ENCODE measurements at regions not wholly inside any gene's neighbourhood (a gene's known extent, or its start where the extent isn't known, plus 50 kb on each side); places are given as distances from the start of the nearest gene placed in this dataset.

DNA sequence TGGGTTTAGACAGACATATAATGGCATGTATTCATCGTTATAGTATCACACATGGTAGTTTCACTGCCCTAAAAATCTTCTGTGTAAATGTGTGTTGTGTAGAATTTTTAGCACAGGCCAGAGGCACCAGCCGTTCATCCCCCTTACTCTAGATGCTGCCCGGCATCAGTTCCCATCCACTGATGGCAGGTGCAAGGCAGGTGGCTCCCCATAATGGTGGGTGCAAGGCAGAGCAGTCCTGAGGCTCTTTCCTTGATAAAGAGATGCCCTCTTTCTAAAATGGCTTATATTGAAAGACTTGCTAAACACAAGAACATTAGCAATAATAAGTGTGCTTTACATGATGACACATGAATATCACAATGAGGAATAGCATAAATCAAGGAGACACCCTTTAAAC lies 508.5 kb downstream of the EPHA4 start:
- H3K27me3 ChIP-seq (ENCODE audit: control insufficient read depth, insufficient read depth, low read length) = no peaks in the 10 kb centered on the region
- no peak for DNase-seq (ENCODE audit: low read depth)
- TF ChIP-seq, protein P1, sequence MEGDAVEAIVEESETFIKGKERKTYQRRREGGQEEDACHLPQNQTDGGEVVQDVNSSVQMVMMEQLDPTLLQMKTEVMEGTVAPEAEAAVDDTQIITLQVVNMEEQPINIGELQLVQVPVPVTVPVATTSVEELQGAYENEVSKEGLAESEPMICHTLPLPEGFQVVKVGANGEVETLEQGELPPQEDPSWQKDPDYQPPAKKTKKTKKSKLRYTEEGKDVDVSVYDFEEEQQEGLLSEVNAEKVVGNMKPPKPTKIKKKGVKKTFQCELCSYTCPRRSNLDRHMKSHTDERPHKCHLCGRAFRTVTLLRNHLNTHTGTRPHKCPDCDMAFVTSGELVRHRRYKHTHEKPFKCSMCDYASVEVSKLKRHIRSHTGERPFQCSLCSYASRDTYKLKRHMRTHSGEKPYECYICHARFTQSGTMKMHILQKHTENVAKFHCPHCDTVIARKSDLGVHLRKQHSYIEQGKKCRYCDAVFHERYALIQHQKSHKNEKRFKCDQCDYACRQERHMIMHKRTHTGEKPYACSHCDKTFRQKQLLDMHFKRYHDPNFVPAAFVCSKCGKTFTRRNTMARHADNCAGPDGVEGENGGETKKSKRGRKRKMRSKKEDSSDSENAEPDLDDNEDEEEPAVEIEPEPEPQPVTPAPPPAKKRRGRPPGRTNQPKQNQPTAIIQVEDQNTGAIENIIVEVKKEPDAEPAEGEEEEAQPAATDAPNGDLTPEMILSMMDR (IDR thresholded peaks at IDR 0.05; ENCODE audit: insufficient read depth, low read length, poor library complexity, severe bottlenecking) = no peak

DNA sequence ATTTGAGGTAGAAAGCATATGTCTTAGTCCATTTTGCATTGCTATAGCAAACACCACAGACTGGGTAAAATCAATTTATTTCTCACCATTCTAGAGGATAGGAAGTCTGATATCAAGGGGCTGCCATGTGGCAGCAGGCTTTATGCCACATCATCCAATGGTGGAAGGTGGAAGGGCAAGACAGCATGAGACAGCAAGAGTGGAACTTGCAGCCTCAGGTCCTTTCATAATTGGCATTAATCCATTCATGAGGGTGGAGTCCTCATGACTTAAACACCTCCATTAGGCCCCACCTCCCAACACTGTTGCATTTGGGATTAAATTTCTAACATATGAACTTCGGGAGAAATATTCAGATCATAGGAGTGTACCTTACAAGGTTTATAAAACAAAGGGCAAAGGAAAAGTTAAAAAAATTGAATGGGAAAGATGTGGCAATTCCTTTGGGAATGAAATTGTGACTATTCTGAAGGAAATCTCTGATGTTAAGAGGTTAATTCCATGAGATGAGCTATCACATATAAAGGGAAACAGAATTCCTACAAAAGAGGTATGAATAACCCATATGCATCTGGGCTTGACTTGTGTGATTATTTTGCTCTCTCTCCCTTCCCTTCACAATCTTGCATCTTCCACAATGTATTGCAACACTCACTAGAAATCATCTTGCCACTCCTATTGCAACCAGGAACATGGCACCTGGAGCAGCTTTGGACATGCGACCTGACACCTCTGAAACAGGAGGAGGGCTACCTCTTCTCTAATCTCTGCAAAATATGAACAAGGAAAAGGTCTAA lies 507.8 kb downstream of the EPHA4 start:
- Histone ChIP-seq H3K36me3 (ENCODE audit: control insufficient read depth, insufficient read depth, low read length) (no peaks in the 10 kb centered on the region), H3K27me3 (ENCODE audit: control insufficient read depth, insufficient read depth, low read length) (no peaks in the 10 kb centered on the region), H3K4me3 (ENCODE audit: low read depth, low read length) (no peak overlapping the region)
- TF ChIP-seq, protein P1 (IDR thresholded peaks at IDR 0.05; ENCODE audit: insufficient read depth, low read length, poor library complexity, severe bottlenecking) = no peak
- no peak for DNase-seq (ENCODE audit: low read depth)

More for the DNA sequence above, 508.5 kb downstream of the EPHA4 start:
- no peaks in the 10 kb centered on the region for H3K36me3 ChIP-seq (ENCODE audit: control insufficient read depth, insufficient read depth, low read length)
- no peak overlapping the region for H3K4me3 ChIP-seq (ENCODE audit: low read depth, low read length)

DNA sequence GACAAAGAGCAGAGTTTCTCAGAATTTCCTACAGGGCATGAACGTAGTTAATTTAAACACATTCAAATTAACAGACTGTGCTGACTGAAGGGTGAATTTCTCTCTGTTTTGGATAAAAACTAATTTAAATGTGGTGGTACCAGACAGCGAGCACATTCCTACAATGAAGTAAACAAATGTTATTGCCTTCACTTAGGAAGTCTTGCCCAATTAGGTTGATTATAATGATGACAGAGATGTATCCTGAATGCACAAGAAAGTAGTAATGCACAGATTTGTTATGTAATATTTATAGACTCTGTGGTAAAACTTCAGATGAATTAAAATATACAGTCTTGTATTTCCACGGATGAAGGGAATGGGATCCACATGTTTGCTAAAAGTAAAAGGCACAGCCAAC lies 507.2 kb downstream of the EPHA4 start:
- Histone ChIP-seq H3K36me3 (ENCODE audit: control insufficient read depth, insufficient read depth, low read length) (no peaks in the 10 kb centered on the region), H3K4me3 (ENCODE audit: low read depth, low read length) (no peak overlapping the region), H3K27me3 (ENCODE audit: control insufficient read depth, insufficient read depth, low read length) (no peaks in the 10 kb centered on the region)
- TF ChIP-seq, protein P1 (IDR thresholded peaks at IDR 0.05; ENCODE audit: insufficient read depth, low read length, poor library complexity, severe bottlenecking) = no peak
- no peak for DNase-seq (ENCODE audit: low read depth)

DNA sequence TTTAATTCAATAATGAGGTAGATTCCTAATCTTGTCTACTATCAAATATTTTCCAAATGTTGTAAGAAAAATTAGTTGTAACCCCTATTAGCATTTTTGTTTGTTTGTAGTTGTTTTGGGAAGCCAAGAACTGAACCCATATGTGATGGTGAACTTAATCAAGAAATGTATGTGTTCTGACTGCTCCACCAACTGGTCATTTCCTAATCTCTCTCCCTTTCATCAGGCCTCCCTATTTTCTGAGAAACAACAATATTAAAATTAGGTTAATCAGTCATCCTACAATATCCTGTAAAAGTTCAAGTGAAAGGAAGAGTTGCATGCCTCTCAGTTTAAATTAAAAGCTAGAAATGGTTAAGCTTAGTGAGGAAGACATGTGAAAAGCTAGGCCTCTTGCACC lies 504.0 kb downstream of the EPHA4 start:
- H3K27me3 ChIP-seq (ENCODE audit: control insufficient read depth, insufficient read depth, low read length) = no peaks in the 10 kb centered on the region
- H3K4me3 ChIP-seq (ENCODE audit: low read depth, low read length) = no peak overlapping the region
- no peak for DNase-seq (ENCODE audit: low read depth)
- H3K36me3 ChIP-seq (ENCODE audit: control insufficient read depth, insufficient read depth, low read length) = no peaks in the 10 kb centered on the region
- TF ChIP-seq, protein P1 (IDR thresholded peaks at IDR 0.05; ENCODE audit: insufficient read depth, low read length, poor library complexity, severe bottlenecking) = no peak

DNA sequence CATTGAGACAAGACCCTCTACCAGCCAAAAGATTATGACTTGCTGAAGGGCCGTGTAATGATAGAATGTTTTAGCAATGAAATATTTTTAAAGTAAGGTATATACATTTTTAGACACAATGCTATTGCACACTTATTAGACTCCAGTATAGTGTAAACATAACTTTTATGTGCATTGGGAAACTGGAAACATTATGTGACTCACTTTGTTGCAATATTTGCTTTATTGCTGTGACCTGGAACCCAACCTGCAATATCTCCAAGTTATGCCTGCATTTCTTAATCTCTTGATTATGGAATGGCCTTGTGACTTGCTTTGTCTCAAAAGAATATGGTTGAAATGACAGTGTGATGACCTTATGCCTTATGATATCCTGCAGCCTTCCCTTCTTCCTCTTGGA lies 502.0 kb downstream of the EPHA4 start:
- no peak overlapping the region for H3K4me3 ChIP-seq (ENCODE audit: low read depth, low read length)
- TF ChIP-seq, protein P1 (IDR thresholded peaks at IDR 0.05; ENCODE audit: insufficient read depth, low read length, poor library complexity, severe bottlenecking) = no peak
- no peaks in the 10 kb centered on the region for H3K27me3 ChIP-seq (ENCODE audit: control insufficient read depth, insufficient read depth, low read length)
- no peaks in the 10 kb centered on the region for H3K36me3 ChIP-seq (ENCODE audit: control insufficient read depth, insufficient read depth, low read length)
- no peak for DNase-seq (ENCODE audit: low read depth)

Data from kidney epithelial cell (primary cell).